HUDEP-2 (cell line): ENCODE measurements at regions not wholly inside any gene's neighbourhood (a gene's known extent, or its start where the extent isn't known, plus 50 kb on each side); places are given as distances from the start of the nearest gene placed in this dataset.
A peak's percentile ranks its signal among the peaks of the same experiment; 100 is the strongest.

Experiments used
- DNase-seq, 76 experiments: peaks; one replicate each; lab custom pipeline; 2025; ENCODE audit not compliant: unreplicated experiment in 76 of 76; lab: John Stamatoyannopoulos, UW

- DNase-seq = no peak
These were observed 156.7 kb downstream of the DCAF12L1 start for GRCh38 chrX:126395909-126396308.

- DNase-seq = no peak
These were observed 157.9 kb downstream of the DCAF12L1 start for GRCh38 chrX:126394681-126395080.

GRCh38 chrX:126393284-126393683, 159.3 kb downstream of the DCAF12L1 start:
- no peak for DNase-seq

- DNase-seq = peak in 1 of 76 experiments; percentile 0
These were observed 176.1 kb downstream of the DCAF12L1 start for GRCh38 chrX:126376465-126376864.

GRCh38 chrX:126342859-126343258, 176.8 kb upstream of the DCAF12L2 start:
- no peak for DNase-seq

GRCh38 chrX:126339928-126340327, 173.8 kb upstream of the DCAF12L2 start:
- DNase-seq = no peak

- DNase-seq = no peak
These were observed 172.8 kb upstream of the DCAF12L2 start for GRCh38 chrX:126338916-126339315.

GRCh38 chrX:126300401-126300800, 134.3 kb upstream of the DCAF12L2 start:
- no peak for DNase-seq

GRCh38 chrX:126272795-126273497, 106.9 kb upstream of the DCAF12L2 start:
- no peak for DNase-seq

- no peak for DNase-seq
These were observed 99.0 kb upstream of the DCAF12L2 start for GRCh38 chrX:126265116-126265515.

- DNase-seq = no peak
These were observed 72.1 kb upstream of the DCAF12L2 start for GRCh38 chrX:126238220-126238619.

- no peak for DNase-seq
These were observed 71.4 kb upstream of the DCAF12L2 start for GRCh38 chrX:126237524-126237923.
